ENCODE measurements at regions not wholly inside any gene's neighbourhood (a gene's known extent, or its start where the extent isn't known, plus 50 kb on each side); places are given as distances from the start of the nearest gene placed in this dataset.
"Not testable (repeated sequence)": the region's sequence is repeated elsewhere in the genome, so short reads cannot be mapped to it uniquely, and the experiment has no call there.

DNA sequence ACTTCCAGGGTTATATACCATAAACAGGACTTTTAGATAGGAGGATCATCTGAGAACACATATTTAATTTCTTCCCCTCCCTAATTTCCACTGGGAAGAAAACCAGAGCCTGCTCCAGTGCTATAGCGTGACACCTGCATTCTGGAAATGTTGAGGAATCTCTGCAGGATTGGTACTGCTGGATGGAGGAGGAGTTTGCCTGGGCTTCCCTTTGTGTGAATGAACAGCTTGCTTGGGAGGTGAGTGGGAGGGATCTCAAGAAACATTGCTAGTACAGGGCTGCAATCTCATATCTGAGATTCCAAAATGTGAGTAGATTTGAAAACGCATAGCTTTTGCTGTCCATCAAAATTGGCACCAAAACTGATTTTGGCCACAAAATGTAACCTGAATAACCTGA lies 295.9 kb upstream of the RGMA start:
- no peak for DNase-seq (ENCODE audit: low read depth in 1 of 2, low spot score in 1 of 2)

DNA sequence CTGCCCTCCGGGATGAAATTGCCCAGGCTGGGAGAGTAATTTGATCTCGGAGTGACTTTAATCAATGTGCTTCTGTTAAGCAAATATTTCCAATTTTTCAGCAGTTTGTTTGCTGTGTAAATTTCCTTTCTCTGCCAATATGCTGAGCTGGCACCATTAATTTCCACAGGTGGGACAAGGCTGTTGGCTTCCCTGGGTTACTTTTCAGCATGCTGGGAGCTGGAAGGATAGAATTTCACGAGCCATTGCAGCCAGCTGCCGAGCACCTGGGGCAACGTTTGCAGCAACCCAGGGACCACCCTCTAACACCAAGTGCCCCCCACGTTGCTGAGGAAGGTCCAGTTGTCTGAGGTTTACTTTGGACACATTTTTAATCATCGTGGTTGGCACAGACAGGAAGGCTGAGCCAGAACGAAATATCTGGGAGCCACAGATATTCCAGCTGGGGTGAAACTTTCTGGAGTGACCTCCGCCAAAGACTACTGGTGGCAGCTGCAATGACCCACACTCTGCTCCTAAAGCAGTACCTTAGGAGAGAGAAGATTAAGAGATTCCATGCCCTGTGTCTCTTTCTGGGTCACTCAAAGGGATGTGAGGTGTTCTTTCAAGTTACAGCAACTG lies 293.3 kb upstream of the RGMA start:
- DNase-seq (ENCODE audit: low read depth in 1 of 2, low spot score in 1 of 2) = no peak

DNA sequence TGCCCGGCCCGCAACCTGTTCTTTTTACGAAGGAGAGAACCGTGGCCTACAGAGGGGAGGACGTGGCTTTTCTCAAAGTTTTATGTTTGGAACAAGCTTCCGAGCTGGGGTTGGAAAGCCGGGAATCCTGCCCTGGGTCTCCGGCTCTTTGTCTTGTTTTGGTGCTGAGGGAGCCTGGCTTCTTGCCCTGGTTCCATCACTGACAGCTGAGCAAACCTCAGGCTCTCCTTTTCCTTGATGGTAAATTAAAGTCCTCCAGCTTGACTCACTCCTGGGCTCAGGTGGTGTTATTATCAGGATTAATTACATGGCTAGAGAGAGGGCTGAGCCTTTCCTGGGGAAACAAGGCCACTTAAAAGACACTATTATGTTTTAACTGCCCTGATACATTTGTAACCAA lies 289.5 kb upstream of the RGMA start:
- DNase-seq (ENCODE audit: low read depth in 1 of 2, low spot score in 1 of 2) = no peak

DNA sequence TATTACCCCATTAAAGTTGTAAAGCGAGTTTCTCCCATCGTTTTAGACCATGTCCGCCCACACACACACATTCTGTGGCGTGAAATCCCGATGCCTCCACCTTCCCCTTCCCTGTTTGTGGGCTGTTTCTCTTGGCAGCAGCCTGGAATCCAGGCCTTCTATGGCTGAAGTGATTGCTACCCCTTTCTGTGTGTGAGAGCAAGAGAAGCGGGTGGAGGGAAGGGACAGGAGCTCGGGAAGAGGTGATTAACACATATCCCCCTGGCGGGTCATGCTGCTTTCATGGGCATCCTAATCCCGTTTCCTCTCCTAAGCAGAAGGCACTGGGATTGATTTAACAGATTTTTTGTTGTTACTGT lies 283.8 kb upstream of the RGMA start:
- DNase-seq (ENCODE audit: low read depth in 1 of 2, low spot score in 1 of 2) = no peak

DNA sequence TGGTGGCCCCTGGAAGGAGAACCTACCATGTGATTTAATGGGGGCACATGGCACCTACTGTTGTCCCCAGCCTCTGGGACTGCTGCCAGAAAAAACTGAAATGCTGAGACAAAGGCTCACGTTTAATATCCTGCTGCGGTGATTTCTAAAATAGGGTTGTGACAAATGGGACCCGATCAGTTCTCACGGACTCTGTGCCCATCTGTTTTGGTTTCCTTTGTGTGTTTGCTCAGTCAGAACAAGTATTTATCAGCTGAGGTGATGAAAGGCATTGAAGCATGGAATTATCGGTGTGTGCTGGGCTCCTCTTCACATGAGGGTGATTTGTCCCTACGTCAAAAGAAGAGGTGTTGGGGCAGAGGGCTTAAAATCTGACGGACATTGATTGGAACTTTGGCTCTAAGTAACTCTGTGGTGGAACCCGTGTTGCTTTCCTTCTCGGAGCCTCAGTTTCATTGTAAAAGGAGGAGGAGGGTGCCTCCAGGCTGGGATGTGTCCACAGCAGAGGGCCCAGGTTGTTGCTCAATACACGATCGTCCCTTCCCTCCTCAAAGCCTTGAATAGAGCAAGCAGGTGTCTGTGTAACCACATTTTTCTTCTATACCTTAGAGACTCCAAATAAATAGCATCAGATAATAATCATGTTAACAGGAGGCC lies 283.3 kb upstream of the RGMA start:
- DNase-seq (ENCODE audit: low read depth in 1 of 2, low spot score in 1 of 2) = no peak

DNA sequence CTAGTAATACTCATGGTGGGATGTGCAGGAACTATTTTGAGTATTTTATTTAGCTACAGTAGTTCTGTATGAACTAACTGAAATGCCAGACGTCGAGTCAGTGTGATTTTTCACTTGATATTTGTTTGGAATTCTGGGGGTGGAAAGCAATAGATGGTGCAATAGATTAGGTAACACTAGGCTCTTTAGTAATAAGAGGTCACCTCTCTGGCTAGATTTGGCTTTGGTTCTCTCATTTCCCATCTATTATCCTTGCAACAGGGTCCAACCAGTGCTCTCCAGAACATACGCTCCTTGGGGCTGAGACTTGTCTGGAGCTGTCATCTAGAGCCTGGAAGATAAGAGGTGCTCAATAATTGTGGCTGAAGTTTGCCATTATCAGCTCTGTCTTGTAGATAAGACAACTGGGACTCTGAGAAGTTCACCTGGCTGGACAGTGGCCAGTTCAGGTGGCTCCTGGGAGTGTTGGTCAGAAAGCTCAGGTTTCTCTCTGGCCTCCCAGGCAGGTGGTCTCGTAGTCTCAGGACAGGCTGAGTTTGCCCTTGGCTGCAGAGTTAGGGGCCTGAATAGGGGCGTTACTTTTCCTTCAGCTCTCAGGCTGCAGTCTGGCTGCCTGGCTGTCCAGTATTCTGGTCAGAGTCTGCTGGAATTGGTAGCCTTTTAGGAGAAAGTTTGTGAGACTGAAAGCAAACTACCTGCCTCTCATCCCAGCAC lies 277.5 kb upstream of the RGMA start:
- DNase-seq (ENCODE audit: low read depth in 1 of 2, low spot score in 1 of 2) = no peak

DNA sequence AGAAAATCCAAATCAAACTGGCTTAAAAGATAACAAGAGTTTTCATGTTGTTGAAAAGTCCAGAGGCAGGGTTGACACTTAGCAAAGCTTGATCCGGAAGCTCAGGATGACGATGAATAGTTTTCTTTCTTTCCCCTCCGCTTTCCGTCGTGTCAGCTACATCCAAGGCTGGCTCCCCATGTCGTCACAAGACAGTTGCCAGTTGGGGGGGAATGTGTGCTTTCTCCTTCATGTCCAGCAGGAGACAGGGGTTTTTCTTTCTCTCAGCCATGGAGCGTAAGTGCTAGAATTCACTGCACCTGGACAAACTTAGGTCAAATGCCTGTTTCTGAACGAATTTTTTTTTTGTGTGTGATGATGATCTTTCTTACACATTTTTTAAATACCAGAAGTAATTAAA lies 273.8 kb upstream of the RGMA start:
- no peak for DNase-seq (ENCODE audit: low read depth in 1 of 2, low spot score in 1 of 2)

DNA sequence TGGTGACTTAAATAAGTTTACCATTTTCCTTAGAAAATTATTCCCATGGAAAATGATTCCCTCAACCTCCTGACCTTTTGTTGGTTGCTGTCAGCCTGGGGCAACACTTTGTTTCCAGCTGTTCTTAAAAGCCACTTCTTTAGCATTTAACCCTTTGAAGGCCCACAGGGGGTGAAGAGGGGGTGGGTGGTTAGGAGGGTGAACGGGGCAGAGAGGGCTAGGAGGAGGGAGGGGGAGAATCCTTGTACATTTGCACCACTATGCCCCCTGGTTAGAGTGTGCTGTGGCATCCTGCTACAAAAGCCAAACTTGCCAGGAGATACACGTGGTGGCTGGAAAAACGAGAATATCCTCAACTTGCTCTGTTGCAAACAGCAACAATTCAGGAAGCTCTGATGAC lies 273.2 kb upstream of the RGMA start:
- no peak for DNase-seq (ENCODE audit: low read depth in 1 of 2, low spot score in 1 of 2)

DNA sequence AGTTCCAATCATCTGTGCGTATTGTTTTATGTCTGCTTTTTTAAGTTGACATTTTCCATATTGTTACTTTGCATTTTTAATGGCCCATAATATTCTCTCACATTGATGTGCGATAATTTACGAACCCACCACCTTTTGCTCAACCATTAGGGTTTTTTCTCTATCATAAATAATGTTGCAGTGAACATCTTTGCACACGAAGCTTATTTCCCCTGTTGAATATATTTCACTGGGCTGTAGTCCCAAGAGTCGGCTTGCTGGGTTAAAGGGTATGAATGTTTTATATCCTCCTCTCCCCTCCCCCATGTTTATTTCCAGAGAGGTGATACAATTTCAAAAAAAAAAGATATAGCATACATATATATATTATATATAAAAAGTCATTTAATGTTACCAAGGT lies 272.7 kb upstream of the RGMA start:
- no peak for DNase-seq (ENCODE audit: low read depth in 1 of 2, low spot score in 1 of 2)

DNA sequence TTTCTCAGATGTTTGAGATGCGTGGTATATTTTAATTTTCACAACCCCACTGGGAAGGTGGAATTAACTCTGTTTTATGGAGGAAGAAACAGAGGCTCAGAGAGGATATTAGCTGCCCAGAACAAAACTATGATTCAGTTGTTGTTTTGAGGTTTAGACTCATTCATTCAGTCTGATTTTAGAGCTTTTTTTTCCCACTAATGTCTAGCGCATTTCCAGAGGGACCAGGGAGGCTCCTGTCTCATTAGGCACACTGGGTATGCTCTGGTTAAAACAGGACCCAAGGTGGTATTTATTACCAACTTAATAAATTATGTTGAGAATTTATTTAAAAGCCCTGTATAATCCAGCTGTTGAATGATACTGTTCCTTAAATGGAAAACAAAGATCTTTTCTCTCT lies 272.0 kb upstream of the RGMA start:
- no peak for DNase-seq (ENCODE audit: low read depth in 1 of 2, low spot score in 1 of 2)

DNA sequence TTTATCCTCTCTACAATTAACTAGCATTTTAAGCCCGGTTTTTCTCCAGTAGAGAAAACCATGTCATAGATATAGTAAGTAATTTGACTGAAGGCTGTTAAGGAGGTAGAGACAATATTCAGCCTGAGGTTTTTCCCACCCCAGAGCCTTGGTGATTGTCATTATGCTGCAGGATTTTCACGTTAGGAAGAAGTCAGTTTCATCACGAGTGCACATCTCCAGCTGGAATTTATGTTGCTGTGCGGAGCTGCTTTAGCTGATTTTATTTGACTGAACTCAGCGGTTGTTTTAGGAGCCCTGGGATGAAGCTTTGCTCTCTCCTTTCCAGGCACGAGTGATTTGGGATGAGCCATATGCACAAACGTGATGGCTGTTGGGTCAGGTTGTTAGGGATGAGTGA lies 271.3 kb upstream of the RGMA start:
- no peak for DNase-seq (ENCODE audit: low read depth in 1 of 2, low spot score in 1 of 2)

DNA sequence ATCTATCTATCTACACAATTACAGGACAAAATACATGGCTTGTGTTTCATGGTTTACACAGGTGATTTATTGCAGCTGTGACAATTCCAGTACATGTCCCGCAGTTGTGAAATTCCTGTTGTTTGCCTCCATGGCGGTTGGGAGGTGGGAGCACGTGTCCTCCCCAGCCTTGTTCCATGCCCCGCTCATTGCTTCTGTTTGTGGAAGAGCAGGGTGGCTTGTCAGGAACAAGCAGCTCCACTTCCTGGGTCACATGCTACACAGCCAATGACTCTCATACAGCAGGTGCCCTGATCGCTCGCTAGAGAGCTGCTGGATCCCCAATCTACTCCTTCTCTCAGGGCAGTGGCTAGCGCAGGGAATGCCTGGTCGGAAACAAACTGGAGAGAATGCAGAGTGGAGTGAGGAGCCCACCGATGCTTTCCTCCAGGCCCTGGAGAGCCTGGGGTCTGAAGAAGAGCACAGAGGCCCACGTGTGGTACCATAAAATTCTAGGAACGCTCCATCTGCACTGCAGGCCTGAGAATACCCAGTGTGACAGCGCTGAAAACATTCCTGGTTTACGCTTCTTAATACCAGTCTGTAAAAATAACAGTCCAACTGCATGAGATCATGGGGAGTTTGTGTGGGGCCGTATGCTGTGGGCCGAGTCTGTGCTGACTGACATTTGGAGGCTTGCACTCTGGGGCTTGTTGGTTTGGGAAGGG lies 270.6 kb upstream of the RGMA start:
- DNase-seq (ENCODE audit: low read depth in 1 of 2, low spot score in 1 of 2) = no peak

DNA sequence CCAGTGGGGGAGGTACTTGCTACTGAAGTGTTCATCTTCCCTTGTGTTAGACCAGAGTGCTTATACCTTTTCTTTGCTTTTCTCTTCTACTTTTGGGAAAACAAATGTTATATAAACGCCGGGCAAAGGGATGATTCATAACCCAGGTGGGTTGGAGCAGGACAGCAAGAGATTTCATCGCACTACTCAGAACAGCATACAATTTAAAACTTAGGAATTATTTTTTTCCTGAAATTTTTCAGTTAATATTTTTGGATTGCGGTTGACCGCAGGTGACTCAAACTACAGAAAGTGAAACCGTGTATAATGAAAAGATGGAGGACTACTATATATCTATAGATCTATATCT lies 270.0 kb upstream of the RGMA start:
- no peak for DNase-seq (ENCODE audit: low read depth in 1 of 2, low spot score in 1 of 2)

DNA sequence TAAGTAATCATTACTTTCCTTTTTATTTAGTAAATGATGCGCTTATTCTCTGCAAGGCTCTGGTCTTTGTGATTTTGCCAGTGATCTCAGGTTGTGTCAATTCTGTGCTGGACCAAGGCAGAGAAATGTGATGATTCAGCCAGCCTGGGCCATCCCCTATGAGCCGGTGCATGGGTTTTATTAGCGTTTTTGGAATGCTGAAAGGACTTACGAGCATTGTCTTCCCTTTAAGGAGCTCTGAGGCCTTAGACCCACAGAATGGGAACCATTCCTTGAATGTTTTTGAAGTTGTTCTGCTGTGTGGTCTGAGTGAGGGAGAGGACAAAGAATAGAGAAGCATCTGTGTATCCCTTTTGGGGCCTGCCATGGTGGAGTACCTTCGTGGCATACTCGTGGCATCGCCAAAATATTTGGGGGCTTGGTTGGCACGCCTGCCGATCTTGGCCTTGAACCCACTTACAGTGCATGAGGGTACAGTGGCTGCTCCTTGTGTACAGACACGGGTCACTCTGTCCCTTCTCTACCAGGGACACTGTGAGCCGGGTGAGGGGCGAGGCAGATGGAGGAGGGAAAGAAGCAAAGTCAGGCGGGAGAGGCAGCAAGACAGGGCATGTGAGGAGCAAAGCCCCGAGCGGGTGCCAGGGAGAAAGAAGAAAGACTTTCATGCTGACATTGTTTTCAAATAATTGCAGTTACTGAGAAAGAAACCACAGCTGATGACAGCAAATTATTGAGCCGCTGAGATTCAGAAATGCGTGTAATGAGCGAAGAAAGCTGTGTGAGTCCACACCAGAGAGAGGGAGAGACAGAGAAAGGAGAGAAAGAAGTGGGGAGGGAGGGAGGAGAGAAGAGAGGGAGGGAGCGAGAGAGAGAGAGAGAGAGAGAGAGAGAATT lies 269.4 kb upstream of the RGMA start:
- no peak for DNase-seq (ENCODE audit: low read depth in 1 of 2, low spot score in 1 of 2)

DNA sequence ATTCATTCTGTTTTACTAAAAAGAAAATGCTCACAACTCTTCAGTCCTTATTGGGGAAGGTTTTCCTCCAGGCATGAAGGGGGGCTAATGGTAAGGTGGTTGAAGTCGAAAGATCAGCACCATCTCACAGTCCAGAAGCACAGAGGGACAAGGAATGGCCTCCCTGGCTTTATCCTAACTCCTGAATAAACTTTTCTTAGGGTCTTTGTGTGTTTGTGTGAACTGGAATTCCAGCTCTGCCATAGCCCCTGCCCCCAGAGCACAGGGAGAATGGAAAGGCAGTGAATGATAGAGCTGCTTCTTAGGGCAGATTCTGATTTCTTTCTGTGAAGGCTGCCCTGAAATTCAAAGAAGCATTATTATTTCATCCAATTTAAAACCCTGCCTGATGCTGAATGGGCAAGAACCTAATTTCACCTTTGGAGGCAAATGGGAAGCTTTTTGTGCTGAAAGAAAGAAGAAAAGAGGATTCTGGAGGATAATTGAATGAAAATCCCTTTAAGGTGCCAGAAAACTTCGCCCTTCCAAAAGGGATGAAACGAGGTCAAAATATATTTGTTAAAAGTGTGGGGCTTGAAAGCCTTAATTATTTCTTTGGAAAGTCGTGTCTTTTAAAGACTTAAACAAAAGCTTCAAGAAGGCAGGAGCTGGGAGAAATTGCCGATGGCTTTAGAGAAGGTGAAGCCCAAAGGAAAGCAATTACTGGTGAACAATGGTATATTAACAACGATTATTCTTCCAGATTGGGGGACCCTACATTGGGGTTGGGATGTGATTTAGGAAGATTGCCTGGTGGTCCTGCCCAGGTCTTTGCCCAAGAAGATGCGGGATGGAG lies 259.9 kb upstream of the RGMA start:
- no peak for DNase-seq (ENCODE audit: low read depth in 1 of 2, low spot score in 1 of 2)

DNA sequence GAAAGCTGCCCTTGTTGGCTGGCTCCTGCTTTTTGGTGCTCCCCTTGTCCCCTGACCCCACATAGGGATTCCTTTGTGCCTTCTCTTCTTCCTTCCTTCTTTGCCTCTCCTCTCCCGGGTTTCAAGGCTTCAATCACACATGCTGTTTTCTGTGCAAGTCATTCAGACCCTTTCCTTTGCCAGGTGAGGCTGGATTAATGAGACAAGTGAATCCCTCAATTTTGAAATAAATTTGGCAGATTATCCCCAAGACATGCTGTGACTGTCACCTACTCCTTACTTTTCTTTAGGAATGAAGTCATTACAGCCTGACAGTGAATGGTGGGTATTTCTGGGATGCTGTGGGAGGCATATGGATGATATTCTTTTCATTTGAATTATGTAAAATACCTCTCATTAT lies 259.0 kb upstream of the RGMA start:
- no peak for DNase-seq (ENCODE audit: low read depth in 1 of 2, low spot score in 1 of 2)

DNA sequence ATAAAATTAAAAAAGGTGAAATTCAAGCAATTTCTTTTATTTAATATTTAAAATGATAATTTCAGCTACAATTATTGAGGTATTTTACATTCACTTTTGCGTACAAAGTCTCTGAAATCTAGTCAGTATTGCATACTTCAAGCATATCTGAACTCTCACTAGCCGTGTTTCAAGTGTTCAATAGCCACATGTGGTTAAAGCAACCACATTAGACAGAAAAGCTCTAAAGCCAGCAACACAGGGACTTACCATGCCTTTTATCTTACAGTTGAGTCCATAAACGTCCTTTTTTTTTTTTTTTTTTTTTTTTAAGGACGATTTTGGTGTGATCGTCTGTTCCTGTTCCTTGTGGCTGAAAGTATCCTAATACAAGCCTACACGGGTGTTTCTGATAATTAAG lies 257.0 kb upstream of the RGMA start:
- no peak for DNase-seq (ENCODE audit: low read depth in 1 of 2, low spot score in 1 of 2)

DNA sequence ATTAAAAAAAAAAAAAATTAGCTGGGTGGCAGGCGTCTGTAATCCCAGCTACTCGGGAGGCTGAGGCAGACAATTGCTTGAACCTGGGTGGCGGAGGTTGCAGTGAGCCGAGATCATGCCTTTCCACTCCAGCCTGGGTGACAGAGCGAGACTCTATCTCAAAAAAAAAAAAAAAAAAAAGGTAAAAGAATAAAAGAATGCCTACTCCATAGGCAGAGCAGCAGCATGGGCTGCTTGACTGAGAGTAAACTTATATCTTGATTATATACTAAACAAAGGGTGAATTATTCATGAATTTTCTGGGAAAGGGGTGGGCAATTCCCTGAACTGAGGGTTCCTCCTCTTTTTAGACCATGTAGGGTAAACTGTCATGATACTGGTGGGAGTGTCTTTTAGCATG lies 254.4 kb upstream of the RGMA start:
- not testable (repeated sequence) for DNase-seq (ENCODE audit: low read depth in 1 of 2, low spot score in 1 of 2)

DNA sequence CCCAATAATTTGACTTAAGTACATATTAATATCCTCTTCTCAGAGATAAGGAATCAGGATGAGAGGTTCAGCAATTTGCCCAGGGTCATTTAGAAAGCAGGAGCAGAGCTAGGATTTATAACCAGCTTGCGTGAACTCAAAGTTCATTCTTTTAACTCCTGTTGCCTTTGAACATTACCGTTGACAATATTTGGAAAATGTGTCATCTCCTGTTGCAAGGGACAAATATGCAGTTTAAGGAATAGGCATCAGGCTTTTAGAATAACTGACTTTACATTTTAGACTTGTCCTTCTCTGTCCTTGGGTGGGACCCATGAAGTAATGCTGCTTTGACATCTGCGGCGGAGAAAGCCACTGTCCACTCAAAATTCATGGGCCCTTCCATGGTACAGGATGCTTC lies 252.2 kb upstream of the RGMA start:
- no peak for DNase-seq (ENCODE audit: low read depth in 1 of 2, low spot score in 1 of 2)

DNA sequence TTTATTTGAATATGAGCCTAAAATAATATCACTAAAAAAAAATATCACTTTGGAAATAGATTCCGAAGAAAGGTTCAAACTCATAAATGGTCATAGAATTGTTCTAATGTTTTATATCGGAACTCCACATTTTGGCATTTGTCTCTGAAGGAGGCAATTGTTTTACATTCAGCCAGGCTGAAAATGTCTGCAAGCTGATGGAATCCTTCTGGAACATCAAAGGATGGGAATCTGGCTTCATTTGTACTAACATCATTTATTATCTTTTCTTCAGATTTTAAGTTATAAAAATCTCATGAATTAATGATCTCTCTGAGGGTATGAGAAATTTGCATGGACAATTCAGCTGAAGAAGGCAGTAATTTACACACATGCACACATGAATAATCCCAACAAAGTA lies 251.4 kb upstream of the RGMA start:
- DNase-seq (ENCODE audit: low read depth in 1 of 2, low spot score in 1 of 2) = no peak
